ENCODE measurements at regions not wholly inside any gene's neighbourhood (a gene's known extent, or its start where the extent isn't known, plus 50 kb on each side); places are given as distances from the start of the nearest gene placed in this dataset.

- Histone ChIP-seq H3K4me1 (ENCODE audit: control extremely low read depth in 1 of 4, control insufficient read depth in 4 of 4, insufficient read depth in 4 of 4, low read length in 3 of 4) (peaks cover 10 to 84% (median 50%) of the 10 kb centered on the region in 4 experiments), H3K36me3 (ENCODE audit: control insufficient read depth in 4 of 4, insufficient read depth in 4 of 4, low read length in 3 of 4) (peaks cover 0 to 8% (median 0%) of the 10 kb centered on the region in 4 experiments), H3K27me3 (replicated peaks in 2 of 5; ENCODE audit: control insufficient read depth in 4 of 5, insufficient read depth in 5 of 5, low read length in 4 of 5) (no peaks in the 10 kb centered on the region), H3K4me3 (ENCODE audit: control insufficient read depth in 1 of 7, extremely low read depth in 1 of 7, insufficient read depth in 4 of 7, low read depth in 2 of 7, low read length in 6 of 7) (peak overlapping the region in 5 of 7 experiments; percentile 27 to 95 (median 59)), H3K9me3 (ENCODE audit: control extremely low read depth in 1 of 5, control insufficient read depth in 4 of 5, insufficient read depth in 2 of 5, low read depth in 1 of 5, low read length in 4 of 5) (no peaks in the 10 kb centered on the region), H3K27ac (ENCODE audit: insufficient read depth in 1 of 2, low read depth in 1 of 2, low read length in 2 of 2, poor library complexity in 1 of 2, severe bottlenecking in 2 of 2) (no peak overlapping the region)
- ChIA-PET POLR2A (interaction anchor here (2.1 kb wide), 1 partner anchor 13 kb away, joined by 7 read pairs; no protein-coding TSS in a partner anchor), CTCF (interaction anchor here (1.0 to 5.2 kb wide), 9 partner anchors 13 to 119 kb away, joined by 3 to 21 read pairs (median 16); no protein-coding TSS in a partner anchor)
- DNase-seq = peak in 2 of 3 donors; percentile 57 to 64
- WGBS (ENCODE audit: insufficient coverage) = 11% methylated on average over 19 of the region's 20 CpGs
These were observed 235.3 kb downstream of the SEC14L1 start for GRCh38 chr17:77375917-77376651.

- no peak for DNase-seq
- no peaks in the 10 kb centered on the region for H3K27me3 ChIP-seq (replicated peaks in 2 of 5; ENCODE audit: control insufficient read depth in 4 of 5, insufficient read depth in 5 of 5, low read length in 4 of 5)
- 95% methylated on average over 24 of the region's 31 CpGs for WGBS (ENCODE audit: insufficient coverage)
- peaks cover 6 to 83% (median 47%) of the 10 kb centered on the region in 4 experiments for H3K4me1 ChIP-seq (ENCODE audit: control extremely low read depth in 1 of 4, control insufficient read depth in 4 of 4, insufficient read depth in 4 of 4, low read length in 3 of 4)
- peaks cover 0 to 8% (median 0%) of the 10 kb centered on the region in 4 experiments for H3K36me3 ChIP-seq (ENCODE audit: control insufficient read depth in 4 of 4, insufficient read depth in 4 of 4, low read length in 3 of 4)
- ChIA-PET POLR2A (interaction anchor here (1.7 kb wide), 1 partner anchor 12 kb away, joined by 4 read pairs; no protein-coding TSS in a partner anchor), CTCF (interaction anchor here (1.0 to 4.3 kb wide), 6 partner anchors 12 to 118 kb away, joined by 3 to 20 read pairs (median 4); no protein-coding TSS in a partner anchor)
- H3K4me3 ChIP-seq (ENCODE audit: control insufficient read depth in 1 of 7, extremely low read depth in 1 of 7, insufficient read depth in 4 of 7, low read depth in 2 of 7, low read length in 6 of 7) = peak overlapping the region in 2 of 7 experiments; percentile 89 to 95
- no peaks in the 10 kb centered on the region for H3K9me3 ChIP-seq (ENCODE audit: control extremely low read depth in 1 of 5, control insufficient read depth in 4 of 5, insufficient read depth in 2 of 5, low read depth in 1 of 5, low read length in 4 of 5)
- no peak overlapping the region for H3K27ac ChIP-seq (ENCODE audit: insufficient read depth in 1 of 2, low read depth in 1 of 2, low read length in 2 of 2, poor library complexity in 1 of 2, severe bottlenecking in 2 of 2)
These were observed 236.3 kb downstream of the SEC14L1 start for GRCh38 chr17:77376795-77377709.

DNA sequence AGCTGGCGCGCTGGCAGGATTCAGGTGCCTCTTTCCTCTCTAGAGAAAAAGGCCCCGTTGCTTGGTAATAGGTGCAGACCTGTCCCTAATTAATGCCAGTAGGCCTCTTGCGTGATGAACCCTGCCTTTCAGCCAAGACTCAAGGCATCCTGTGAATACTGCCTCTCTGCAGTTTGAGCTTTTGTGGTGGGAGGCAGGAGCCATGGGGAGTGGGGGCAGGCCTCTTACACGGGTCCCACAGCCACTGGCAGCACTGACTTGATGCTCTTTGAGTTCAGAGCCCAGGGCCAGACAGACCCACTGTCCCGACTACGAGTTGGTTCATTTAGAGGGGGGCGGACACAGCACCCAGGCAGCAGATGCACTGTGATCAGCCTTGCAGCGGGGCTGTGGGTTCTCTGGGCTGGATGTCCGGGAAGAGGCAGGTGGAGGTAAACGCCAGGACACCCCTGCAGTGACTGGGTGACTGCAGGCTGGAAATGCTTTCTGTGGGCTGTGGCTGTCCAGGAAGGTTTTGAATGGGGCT is 237.0 kb downstream of the SEC14L1 start:
- CTCF ChIA-PET = interaction anchor here (1.3 to 4.3 kb wide), 2 partner anchors 19 to 51 kb away, joined by 4 to 20 read pairs; no protein-coding TSS in a partner anchor
- Histone ChIP-seq H3K4me1 (ENCODE audit: control extremely low read depth in 1 of 4, control insufficient read depth in 4 of 4, insufficient read depth in 4 of 4, low read length in 3 of 4) (peaks cover 6 to 83% (median 47%) of the 10 kb centered on the region in 4 experiments), H3K27me3 (replicated peaks in 2 of 5; ENCODE audit: control insufficient read depth in 4 of 5, insufficient read depth in 5 of 5, low read length in 4 of 5) (no peaks in the 10 kb centered on the region), H3K36me3 (ENCODE audit: control insufficient read depth in 4 of 4, insufficient read depth in 4 of 4, low read length in 3 of 4) (peaks cover 0 to 8% (median 0%) of the 10 kb centered on the region in 4 experiments), H3K27ac (ENCODE audit: insufficient read depth in 1 of 2, low read depth in 1 of 2, low read length in 2 of 2, poor library complexity in 1 of 2, severe bottlenecking in 2 of 2) (no peak overlapping the region), H3K4me3 (ENCODE audit: control insufficient read depth in 1 of 7, extremely low read depth in 1 of 7, insufficient read depth in 4 of 7, low read depth in 2 of 7, low read length in 6 of 7) (no peak overlapping the region), H3K9me3 (ENCODE audit: control extremely low read depth in 1 of 5, control insufficient read depth in 4 of 5, insufficient read depth in 2 of 5, low read depth in 1 of 5, low read length in 4 of 5) (no peaks in the 10 kb centered on the region)
- POLR2A ChIA-PET = interaction anchor here (1.7 kb wide), 1 partner anchor 12 kb away, joined by 4 read pairs; no protein-coding TSS in a partner anchor
- WGBS (ENCODE audit: insufficient coverage) = 97% methylated on average over 11 of the region's 11 CpGs
- no peak for DNase-seq

DNA sequence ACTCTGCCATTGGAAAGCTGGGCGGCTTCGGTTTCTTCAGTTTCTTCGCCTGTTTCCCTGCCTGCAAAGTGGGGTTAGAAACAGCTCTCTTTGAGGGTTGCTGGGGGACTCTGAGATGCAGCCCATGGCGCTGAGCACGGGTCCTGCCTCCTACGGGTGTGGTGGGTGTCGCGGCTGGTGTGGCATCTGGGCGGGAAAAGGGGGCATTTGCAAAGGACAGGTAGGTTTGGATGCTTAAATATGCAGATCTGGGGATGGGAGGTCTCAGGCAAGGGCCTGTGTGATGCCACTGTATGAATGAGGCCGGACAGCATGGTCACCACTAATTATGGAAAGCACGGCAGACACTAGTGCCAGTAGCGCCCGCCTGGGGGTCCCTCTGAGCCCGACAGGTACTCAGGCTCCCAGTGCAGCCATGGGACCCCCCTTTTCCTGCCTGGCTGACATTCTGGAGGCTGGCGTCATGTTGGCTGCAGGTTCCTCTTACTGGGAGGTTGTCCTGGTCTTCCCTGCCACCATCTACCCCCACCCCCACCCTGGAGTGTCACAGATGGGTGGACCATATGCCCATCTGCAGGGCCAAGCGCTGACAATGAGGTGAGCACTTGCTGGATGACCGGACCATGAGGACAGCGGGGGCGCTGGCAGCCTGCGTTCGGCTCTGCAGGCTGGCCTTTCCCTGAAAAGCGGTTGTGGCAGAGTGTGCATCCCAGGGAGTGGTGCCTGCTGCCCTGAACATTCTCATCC is 237.7 kb downstream of the SEC14L1 start:
- no peak for DNase-seq

DNA sequence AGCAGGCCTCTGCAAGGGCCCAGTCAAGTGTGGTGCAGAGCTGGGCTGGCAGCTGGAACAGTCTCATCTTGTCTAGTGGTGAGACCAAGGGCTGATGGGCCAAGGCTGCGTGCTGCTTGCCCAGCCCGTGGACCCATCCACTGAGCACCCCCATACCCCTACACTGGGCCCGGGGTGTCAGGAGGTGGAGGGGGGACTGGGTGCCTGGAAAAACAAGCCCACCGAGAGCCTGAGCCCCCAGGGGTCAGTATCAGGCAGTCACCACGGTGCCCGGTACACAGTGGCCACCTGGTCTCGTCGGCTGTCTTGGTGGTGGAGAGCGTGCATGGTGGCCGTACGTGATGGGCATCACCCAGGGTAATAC is 238.3 kb downstream of the SEC14L1 start:
- Histone ChIP-seq H3K4me3 (ENCODE audit: control insufficient read depth in 1 of 7, extremely low read depth in 1 of 7, insufficient read depth in 4 of 7, low read depth in 2 of 7, low read length in 6 of 7) (no peak overlapping the region), H3K9me3 (ENCODE audit: control extremely low read depth in 1 of 5, control insufficient read depth in 4 of 5, insufficient read depth in 2 of 5, low read depth in 1 of 5, low read length in 4 of 5) (no peaks in the 10 kb centered on the region), H3K36me3 (ENCODE audit: control insufficient read depth in 4 of 4, insufficient read depth in 4 of 4, low read length in 3 of 4) (peaks cover 0 to 15% (median 1%) of the 10 kb centered on the region in 4 experiments), H3K27me3 (replicated peaks in 2 of 5; ENCODE audit: control insufficient read depth in 4 of 5, insufficient read depth in 5 of 5, low read length in 4 of 5) (no peaks in the 10 kb centered on the region), H3K4me1 (ENCODE audit: control extremely low read depth in 1 of 4, control insufficient read depth in 4 of 4, insufficient read depth in 4 of 4, low read length in 3 of 4) (peaks cover 6 to 85% (median 52%) of the 10 kb centered on the region in 4 experiments), H3K27ac (ENCODE audit: insufficient read depth in 1 of 2, low read depth in 1 of 2, low read length in 2 of 2, poor library complexity in 1 of 2, severe bottlenecking in 2 of 2) (no peak overlapping the region)
- 100% methylated on average over 5 of the region's 11 CpGs for WGBS (ENCODE audit: insufficient coverage)
- CTCF ChIA-PET = no interaction called here
- POLR2A ChIA-PET = no interaction called here
- DNase-seq = no peak

More for the DNA sequence above, 237.7 kb downstream of the SEC14L1 start:
- CTCF ChIA-PET = no interaction called here
- WGBS (ENCODE audit: insufficient coverage) = 92% methylated on average over 16 of the region's 22 CpGs
- Histone ChIP-seq H3K4me1 (ENCODE audit: control extremely low read depth in 1 of 4, control insufficient read depth in 4 of 4, insufficient read depth in 4 of 4, low read length in 3 of 4) (peaks cover 6 to 87% (median 51%) of the 10 kb centered on the region in 4 experiments), H3K4me3 (ENCODE audit: control insufficient read depth in 1 of 7, extremely low read depth in 1 of 7, insufficient read depth in 4 of 7, low read depth in 2 of 7, low read length in 6 of 7) (no peak overlapping the region), H3K27me3 (replicated peaks in 2 of 5; ENCODE audit: control insufficient read depth in 4 of 5, insufficient read depth in 5 of 5, low read length in 4 of 5) (no peaks in the 10 kb centered on the region), H3K36me3 (ENCODE audit: control insufficient read depth in 4 of 4, insufficient read depth in 4 of 4, low read length in 3 of 4) (peaks cover 0 to 11% (median 0%) of the 10 kb centered on the region in 4 experiments), H3K9me3 (ENCODE audit: control extremely low read depth in 1 of 5, control insufficient read depth in 4 of 5, insufficient read depth in 2 of 5, low read depth in 1 of 5, low read length in 4 of 5) (no peaks in the 10 kb centered on the region), H3K27ac (ENCODE audit: insufficient read depth in 1 of 2, low read depth in 1 of 2, low read length in 2 of 2, poor library complexity in 1 of 2, severe bottlenecking in 2 of 2) (no peak overlapping the region)
- POLR2A ChIA-PET = interaction anchor here (1.7 kb wide), 1 partner anchor 11 kb away, joined by 4 read pairs; no protein-coding TSS in a partner anchor

DNA sequence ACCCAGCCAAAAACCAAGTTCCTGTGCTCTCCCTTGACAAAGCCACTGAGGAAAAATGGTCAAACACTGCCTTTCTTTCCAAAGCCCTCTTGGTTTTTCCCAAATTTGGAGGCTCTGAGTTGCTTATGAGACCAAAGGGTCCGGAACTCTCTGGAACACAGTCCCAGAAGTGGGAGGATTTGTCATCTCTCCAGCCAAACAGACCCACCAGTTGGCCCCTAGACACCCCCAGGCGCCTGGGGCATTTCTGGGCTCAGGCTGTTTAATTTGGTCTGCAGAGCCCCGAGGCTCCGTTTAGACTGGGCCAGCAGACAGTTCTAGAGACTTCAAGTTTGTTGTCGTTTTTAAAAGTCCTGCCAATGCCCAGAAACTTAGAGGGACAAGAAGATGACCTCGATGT is 239.1 kb downstream of the SEC14L1 start:
- POLR2A ChIA-PET = no interaction called here
- Histone ChIP-seq H3K27me3 (replicated peaks in 2 of 5; ENCODE audit: control insufficient read depth in 4 of 5, insufficient read depth in 5 of 5, low read length in 4 of 5) (no peaks in the 10 kb centered on the region), H3K36me3 (ENCODE audit: control insufficient read depth in 4 of 4, insufficient read depth in 4 of 4, low read length in 3 of 4) (peaks cover 0 to 18% (median 1%) of the 10 kb centered on the region in 4 experiments), H3K27ac (ENCODE audit: insufficient read depth in 1 of 2, low read depth in 1 of 2, low read length in 2 of 2, poor library complexity in 1 of 2, severe bottlenecking in 2 of 2) (no peak overlapping the region), H3K4me1 (ENCODE audit: control extremely low read depth in 1 of 4, control insufficient read depth in 4 of 4, insufficient read depth in 4 of 4, low read length in 3 of 4) (peaks cover 5 to 81% (median 47%) of the 10 kb centered on the region in 4 experiments), H3K9me3 (ENCODE audit: control extremely low read depth in 1 of 5, control insufficient read depth in 4 of 5, insufficient read depth in 2 of 5, low read depth in 1 of 5, low read length in 4 of 5) (no peaks in the 10 kb centered on the region), H3K4me3 (ENCODE audit: control insufficient read depth in 1 of 7, extremely low read depth in 1 of 7, insufficient read depth in 4 of 7, low read depth in 2 of 7, low read length in 6 of 7) (no peak overlapping the region)
- WGBS (ENCODE audit: insufficient coverage) = 92% methylated on average over 4 of the region's 6 CpGs
- CTCF ChIA-PET = no interaction called here
- no peak for DNase-seq
